HG02610 (cell line): ENCODE measurements at regions not wholly inside any gene's neighbourhood (a gene's known extent, or its start where the extent isn't known, plus 50 kb on each side); places are given as distances from the start of the nearest gene placed in this dataset.

ENCODE experiments used
- ATAC-seq: cut with Tn5 transposase; IDR thresholded peaks from one replicate; pipeline ENCODE4 v1.9.1; 2021; ENCODE audit warnings: mild to moderate bottlenecking, moderate library complexity; ENCODE audit not compliant: unreplicated experiment

DNA sequence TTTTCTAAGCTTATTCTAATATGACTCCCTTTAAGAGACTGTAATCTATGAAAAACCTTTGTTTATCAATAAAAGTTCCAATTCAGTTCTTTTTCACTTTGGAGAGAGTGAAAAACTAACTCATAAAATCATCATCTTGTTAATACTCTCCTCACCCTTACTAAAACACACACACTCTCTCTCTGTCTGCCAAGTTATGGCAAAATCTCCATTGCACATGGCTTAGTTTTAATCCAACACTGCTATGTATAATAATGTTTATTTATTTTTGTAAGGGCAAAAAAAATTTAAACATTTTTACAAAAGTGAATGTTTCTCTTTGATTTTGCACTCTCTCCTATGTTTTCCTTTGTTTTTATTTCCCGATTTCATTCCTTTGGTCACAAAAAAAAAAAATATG lies 253.2 kb downstream of the BMP7 start:
- ATAC-seq: no peak

GRCh38 chr20:57013741-57014140 lies 252.7 kb downstream of the BMP7 start:
- no peak for ATAC-seq

- ATAC-seq: no peak
Measured at GRCh38 chr20:57020364-57020763, 246.1 kb downstream of the BMP7 start.

DNA sequence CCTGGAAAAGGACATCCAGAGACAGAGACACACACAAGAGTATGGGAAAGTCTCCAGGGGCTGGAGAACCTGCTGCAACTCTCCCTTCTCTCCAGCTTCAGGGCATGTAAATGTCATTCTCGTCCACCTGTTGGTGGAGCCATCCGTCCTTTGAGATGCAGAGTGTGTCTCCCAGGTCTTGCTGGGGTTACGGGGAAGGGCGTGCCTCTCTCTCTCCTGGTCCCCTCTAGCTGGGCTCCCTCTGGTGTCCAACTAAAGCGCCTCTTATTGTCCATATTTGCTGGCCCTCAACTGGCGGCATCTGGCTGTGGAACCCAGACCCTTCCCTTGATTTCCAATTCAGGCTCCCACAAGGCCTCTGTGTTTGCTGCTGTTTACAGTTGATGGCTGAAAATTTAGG lies 244.1 kb downstream of the BMP7 start:
- no peak for ATAC-seq

DNA sequence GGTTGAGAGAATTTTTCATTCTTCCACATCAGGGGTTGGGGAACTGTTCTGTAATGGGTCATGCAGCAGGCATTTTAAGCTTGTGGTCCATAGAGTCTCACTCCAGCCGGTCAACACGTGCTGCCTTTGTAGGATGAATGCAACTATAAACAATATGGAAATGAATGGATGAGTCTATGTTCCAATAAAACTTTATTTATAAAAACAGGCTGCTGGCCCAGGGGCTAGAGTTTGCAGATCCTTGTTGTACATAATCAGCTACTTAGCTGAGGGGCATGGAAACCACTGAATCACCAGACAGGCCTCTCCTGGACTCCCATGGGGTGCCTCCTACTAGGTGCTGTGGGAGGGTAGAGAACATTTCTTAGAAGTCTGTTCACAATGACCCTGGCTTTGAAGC lies 243.4 kb downstream of the BMP7 start:
- ATAC-seq: no peak

DNA sequence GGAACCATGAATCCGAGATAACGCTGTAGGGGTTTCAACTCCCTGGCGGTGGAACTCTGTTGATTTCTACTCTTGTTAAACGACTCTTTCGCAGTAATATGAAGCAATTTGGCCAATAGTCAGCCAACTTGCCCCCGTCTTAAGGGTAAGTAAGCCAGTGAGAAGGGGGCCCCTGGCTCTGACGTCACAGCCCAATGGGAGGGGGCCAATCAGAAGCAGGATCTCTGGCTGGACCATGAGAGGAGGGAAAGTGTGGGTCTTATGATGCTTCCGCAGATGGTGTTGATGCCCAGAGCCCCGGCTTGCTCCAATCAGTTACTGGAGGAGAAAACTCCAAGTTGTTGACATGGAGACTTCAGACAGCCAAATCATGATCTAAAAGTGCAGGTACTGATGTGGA lies 242.4 kb downstream of the BMP7 start:
- no peak for ATAC-seq

DNA sequence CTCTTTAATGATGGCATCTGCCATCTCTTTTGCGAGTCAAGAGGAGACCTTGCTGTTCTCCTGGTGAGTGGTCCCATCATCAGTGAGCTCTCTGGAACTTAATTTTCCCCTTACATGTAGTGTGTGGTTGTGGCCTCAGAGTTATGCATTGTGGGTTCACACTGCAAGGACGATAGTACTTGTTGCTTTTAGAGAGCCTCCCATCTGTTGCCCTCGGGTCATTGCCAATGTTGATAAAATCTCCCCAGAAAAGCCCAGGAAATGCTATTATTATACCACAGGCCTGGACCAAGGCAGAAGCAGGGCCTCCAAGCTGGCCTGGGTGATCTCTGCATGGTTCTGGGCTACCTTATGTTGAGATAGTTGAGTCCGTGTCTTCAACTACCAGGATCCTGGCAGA lies 241.6 kb downstream of the BMP7 start:
- ATAC-seq: no peak

GRCh38 chr20:57025261-57025660 lies 241.2 kb downstream of the BMP7 start:
- no peak for ATAC-seq

DNA sequence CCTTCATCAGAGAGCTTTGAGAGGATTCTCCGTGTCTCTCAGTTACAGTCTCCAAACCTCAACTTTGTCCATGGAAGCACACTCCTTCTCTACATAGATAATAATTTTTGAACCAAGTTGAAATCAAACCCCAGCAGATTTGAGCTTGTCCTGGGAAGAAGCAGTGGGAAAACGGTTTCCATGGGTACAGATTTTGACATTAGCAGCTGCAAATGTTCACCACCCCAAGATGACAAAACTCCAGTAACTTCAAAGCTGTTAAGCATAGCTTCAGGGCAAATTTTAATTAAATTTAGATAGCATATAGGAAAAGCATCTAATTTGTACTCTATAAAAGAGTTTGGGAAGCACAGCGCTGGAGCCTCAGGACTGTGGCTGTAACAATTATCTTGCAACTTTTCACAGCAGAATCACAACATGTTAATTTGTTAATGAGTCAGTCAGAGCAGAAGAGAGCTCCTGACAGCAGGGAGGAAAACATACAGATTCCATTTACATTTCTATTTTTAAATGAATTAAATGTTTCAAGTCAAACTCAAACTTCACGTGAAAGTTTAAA lies 240.7 kb downstream of the BMP7 start:
- no peak for ATAC-seq

DNA sequence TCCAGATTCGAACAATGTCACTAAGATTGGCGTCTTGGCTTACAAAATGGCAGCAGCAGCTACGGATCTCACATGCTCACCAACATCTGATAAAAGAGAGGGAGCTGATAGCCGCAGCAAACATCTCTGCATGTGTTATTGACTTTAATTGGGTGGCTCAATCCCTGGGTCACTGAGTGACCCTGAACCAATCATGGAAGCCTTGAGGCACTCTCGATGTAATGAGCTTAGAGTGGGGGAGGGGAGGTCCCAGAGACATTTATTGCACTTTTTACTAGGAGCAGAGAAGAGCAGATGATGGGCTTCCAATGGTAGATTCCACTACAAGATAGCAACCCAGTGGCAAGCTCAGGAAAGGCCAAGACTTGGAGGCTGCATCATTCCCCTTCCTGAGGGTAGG lies 238.7 kb downstream of the BMP7 start:
- ATAC-seq: no peak

GRCh38 chr20:57030611-57031600 lies 235.5 kb downstream of the BMP7 start:
- ATAC-seq: no peak

DNA sequence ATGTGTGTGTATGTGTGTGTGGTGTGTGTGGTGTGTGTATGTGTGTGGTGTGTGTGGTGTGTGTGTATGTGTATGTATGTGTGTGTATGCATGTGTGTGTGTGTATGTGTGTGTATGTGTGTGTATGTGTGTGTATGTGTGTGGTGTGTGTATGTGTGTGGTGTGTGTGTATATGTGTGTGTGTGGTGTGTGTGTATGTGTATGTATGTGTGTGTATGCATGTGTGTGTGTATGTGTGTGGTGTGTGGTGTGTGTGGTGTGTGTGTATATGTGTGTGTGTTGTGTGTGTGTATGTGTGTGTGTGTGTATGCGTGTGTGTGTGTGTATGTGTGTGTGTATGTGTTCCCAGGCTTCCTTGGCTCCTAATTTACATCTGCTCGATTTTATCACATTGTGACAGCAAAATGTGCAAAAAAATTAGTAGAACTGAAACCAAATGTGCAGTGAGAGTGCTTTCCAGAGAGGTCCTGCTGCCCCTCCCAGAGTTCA lies 234.5 kb downstream of the BMP7 start:
- no peak for ATAC-seq

GRCh38 chr20:57032847-57033246 lies 233.6 kb downstream of the BMP7 start:
- ATAC-seq: no peak

DNA sequence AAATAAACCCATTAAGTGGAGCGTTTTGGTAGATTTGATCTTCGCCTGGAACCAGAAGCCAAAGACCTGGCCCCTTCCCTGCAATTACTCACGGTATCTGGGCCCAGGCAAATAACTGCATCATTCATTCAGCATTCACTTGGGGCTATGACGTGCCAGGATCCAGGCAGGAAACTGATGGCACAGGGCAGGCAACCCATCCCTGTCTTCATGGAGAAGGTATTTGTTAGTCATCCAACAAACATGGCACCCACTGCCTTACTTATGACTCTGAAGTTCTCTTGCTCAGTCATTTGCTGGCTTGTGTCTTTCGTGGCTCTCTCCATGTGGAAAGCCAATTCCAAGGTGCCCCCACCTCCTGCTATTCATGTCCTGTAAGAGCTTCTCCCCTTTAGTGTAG lies 232.4 kb downstream of the BMP7 start:
- ATAC-seq: no peak

DNA sequence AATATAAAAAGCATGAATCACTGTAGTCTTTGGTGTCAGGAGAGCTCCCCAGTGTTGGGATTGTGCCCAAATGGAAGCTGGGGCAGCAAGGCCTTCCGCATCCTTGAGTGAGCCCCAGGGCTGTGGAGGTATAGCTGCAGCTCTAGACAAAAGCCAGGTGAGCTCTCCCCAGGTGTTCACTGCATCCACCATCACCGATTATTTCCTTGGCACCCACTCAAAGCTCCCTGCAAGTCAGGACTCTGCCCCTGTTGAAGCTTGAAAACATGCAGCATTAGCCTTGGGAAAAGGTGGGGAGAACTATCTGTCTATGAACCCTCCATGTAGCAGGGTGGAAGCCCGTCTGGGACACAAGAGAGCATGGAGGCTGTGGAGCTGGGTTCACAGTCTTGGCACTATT lies 228.8 kb downstream of the BMP7 start:
- no peak for ATAC-seq

DNA sequence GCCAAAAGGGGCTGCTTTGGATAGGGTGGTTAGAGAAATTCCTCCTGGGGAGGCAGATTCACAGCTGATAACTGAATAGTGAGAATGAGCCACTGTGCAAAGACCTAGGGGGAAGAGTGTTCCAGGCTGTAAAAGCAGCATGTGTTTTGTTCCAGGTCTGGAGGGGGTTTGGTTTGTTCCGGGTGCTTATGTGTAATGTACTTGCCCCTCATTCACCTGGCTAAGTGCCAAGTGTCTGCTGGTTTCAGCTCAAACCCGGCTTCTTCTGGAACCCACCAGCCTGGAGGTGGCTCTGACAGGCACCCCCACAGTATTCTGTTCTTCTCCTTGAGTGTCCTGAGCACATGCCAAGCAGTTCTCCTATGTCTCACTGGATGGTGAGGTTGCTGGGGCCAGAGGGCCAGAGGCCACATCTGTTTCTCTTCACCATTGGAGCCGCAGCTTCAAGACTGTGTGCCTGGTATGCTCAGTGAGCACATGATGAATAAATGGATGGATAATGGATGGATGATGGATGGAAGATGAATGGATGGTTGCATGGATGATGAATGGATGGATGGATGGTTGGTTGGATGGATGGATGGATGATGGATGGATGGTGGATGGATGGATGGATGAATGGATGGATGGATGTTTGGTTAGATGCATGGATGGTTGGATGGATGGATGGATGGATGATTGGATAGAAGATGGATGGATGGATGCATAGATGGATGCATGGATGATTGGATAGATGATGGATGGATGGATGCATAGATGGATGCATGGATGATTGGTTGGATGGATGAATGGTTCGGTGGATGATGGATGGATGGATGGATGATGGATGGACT lies 227.6 kb downstream of the BMP7 start:
- ATAC-seq: no peak

DNA sequence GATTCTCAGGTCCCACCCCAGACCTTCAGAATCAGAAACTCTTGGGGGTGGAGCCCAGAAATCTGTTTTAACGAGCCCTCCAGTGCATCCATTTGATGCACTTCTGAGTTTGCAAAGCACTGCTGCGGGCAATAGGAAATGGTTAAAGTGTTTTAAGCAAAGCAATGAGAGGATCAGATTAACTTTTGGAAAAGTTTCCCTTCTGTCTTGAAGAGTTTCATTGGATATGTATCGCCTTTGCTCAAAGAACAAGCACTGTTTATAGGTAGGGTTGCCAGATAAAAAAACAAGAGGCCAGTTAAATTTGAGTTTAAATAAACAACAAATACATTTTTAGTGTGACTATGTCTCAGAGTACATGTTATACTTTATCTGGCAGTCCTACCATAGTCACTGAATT lies 226.0 kb downstream of the BMP7 start:
- no peak for ATAC-seq

- ATAC-seq: no peak
Measured at GRCh38 chr20:57040924-57041323, 225.5 kb downstream of the BMP7 start.

- ATAC-seq: no peak
Measured at GRCh38 chr20:57043091-57043490, 223.3 kb downstream of the BMP7 start.

DNA sequence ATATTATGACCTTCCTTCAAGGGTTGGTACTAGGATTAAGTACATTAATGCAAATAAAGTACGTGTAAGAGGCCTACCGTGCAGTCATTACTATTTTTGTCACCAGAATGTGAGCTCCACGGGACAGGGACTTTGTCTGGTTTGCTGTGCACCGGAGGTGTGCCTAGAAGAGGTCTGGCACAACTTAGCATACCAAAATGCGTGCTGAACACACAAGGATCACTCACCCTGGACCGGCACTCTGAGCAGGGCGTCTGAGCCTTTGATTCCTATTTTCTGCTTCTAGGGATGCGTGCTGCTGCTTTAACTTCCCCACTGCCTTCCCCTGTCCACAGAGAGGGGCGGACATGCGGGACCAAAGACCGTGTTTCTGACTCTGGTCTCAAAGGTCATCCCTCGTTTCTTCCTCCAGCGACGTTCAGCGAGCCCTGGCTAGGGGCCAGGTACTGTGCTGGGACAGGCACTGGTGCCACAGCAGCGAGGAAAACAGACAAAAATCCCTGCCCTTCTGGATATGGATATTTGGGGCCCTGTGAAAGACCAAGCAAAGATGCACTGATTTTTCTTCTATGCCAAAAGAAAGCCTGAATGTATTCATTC lies 222.7 kb downstream of the BMP7 start:
- no peak for ATAC-seq
